Activated CD8-positive, alpha-beta memory T cell treated with anti-CD3 and anti-CD28 coated beads for 48 hours (primary cell): ENCODE measurements at regions not wholly inside any gene's neighbourhood (a gene's known extent, or its start where the extent isn't known, plus 50 kb on each side); places are given as distances from the start of the nearest gene placed in this dataset.
"Not testable (repeated sequence)": the region's sequence is repeated elsewhere in the genome, so short reads cannot be mapped to it uniquely, and the experiment has no call there.

ENCODE experiments used
- DNase-seq, 3 experiments: peaks; one replicate each; pipeline ENCODE4 v3.0.0-alpha.2; 2020; ENCODE audit warnings: low read depth in 2 of 3, low spot score in 2 of 3

DNA sequence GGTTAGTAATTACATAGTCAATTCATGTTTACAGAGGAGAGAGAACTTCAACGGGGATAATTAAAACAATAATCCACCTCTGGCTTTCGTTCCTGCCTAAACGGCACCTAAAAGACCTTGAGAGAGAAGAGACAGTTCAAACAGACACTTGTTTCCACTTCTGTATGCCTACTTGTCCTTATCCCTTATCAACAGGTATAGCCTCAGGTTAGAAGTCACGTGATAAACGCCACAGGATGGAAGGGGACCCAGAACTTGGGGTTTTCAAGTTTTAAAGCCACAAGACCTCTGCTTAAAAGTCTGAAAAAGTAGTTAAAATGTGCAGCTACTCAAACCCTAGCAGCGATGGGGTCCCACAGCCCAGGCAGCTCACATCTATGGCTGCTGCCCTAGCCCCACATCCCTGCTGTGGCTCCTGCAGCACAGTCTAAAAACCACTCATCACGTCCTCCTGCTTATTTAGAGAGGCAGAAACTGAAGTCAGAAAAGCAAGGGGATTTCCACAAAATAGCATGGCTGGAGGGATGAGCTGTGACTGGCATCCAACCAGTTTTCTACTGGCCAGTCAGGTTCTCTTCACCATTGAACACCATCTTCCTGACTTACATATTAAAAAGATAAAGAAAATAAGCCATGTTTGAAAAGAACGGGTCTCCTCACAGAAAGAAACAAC, 51.2 kb upstream of the SEC16B start:
- no peak for DNase-seq

DNA sequence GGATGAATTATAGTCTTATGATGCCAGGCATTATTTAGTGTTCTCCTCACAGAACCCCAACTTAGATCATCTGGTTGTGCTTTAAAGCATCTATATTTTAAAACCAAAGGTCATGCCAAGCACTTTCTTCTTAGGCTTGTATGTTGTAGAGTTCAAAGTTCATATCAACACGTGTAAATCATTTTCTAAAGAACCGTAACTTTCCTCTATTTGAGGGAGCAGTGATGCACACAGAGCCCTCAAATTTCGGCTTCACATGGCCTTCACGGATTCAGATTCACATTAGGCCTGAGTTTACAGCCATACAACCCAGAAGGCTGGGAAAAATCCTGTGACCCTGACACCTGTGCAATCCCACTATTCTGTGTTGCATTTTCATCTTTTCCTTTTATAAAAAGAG, 52.1 kb upstream of the SEC16B start:
- DNase-seq = no peak

DNA sequence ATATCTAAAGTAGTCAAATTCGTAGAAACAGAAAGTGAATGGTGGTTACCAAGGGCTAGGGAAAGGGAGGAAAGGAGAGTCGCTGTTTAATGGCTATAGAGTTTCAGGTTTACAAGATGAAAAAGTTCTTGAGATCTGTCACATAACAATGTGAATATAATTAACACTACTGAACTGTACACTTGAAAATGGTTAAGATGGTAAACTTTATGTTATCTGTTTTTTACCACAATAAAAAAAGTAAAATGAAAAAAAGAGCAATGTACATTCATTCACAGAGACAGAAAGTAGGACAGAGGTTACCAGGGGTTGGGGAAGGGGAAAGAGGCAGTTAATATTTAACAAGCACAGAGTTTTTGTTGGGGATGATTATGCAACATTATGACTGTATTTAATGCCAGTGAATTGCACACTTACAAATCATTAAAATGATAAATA, 53.3 kb upstream of the SEC16B start:
- DNase-seq = no peak

DNA sequence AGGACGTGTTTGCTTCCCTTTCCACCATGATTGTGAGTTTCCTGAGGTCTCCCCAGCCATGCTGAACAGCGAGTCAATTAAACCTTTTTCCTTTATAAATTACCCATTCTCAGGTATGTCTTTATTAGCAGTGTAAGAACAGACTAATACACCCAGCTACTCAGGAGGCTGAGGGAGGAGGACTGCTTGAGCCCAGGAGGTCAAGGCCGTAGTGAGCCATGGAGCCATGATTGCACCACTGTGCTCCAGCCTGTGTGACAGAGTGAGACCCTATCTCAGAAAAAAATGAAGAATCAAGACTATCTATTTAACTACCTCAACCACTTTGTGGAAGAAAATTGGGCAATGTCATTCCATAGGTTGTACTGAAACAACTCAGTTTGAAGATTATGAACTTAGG, 54.6 kb upstream of the SEC16B start:
- DNase-seq = no peak

DNA sequence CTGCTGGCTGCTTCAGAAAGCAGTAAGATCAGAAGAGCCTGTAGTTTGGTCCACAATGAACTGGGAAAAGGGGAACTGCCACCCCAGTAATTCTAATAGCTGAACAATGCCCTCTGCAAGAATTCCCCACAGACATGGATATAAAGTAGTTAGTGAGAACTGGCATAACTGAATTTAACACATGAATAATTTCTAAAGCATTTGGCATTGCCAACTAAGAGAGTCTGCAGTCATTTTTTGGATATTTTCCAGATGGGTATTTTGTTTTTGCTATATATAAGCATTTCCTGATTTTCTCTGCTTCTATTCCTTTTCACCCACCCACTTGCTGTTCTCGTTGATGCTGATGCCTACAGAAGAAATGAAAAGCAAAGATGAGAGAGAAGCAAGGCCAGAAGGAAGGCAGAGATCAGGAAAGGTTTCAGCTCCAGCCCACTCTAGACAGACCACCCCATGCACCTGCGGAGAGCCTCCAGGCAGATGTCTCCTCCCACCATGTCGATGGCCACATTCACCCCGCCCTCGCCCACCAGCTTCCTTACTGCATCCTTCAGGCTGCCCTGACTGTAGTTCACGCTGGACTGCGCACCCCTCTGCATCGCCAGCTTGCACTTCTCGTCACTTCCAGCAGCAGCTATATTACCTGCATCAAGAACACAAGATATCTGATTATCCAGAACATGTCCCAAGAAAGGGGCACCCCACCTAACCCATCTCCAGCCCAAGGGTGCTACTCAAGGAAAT, 55.9 kb upstream of the SEC16B start:
- no peak for DNase-seq

DNA sequence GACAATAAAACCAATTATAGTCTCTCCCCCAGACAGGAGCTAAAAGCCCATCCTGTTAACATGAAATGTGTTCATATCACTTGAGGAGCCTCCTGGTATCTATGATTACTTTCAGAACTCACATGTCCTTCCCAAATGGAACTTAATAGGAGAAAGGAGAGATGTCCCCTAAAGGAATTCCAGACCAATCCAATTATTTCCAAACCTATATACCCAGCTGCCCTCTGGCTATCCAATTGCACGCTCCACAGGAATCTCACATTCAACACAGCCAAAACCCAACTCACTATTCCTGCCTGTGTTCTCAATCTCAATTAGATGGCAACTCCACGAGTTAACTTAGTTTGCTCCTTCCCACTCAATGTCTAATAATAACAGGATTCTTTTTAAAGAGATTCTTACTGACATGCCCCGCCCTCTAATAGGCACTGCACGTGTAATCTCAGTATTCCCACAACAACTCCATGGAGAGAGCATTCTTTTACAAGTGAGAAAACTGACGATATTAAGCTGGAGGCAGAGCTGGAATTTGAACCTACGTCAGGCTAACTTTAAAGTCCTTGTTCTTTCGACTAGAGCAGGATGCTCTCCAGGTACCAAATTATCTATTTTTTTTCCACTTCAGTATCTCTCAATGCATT, 59.1 kb upstream of the SEC16B start:
- DNase-seq = no peak

DNA sequence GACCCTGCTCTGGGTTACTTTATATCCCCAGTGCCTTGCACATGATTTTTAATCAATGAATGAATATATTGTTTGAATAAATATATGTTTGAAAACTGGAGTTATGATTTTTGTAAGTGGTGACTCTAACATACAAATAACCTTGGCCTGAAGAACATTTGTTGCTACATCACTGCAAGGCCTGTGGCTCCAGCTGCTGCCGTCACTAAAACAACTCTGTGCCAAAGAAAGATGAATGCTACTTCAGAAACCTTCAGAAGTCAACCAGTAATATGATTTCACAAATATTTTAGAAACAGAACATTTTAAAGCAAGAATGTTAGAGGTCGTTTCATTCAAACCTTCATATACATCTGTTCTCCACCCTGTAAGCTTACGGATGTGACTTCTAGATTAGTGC, 60.6 kb upstream of the SEC16B start:
- no peak for DNase-seq

DNA sequence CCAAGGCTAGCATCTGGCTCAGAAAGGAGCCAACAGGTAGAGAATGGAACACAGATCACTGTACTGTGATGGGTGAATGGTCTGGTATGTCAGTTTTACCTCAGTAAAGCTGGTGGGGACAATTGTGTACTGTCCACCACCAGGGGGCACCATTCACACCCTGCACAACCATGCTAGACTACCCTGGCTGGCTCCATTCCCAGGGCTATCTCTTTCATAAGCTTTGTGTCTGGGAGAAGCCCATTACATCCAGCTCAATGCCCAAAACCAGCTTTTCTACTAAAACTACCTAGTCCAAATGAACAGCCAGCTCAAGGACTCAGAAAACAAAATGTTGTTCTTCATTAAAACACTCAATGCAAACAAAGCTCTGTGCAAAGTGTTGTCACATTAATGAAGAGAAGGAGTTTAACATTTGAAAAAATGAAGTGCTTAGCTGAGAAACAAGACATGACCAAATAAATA, 62.0 kb upstream of the RASAL2 start:
- peak in 1 of 3 experiments; percentile 8 for DNase-seq

DNA sequence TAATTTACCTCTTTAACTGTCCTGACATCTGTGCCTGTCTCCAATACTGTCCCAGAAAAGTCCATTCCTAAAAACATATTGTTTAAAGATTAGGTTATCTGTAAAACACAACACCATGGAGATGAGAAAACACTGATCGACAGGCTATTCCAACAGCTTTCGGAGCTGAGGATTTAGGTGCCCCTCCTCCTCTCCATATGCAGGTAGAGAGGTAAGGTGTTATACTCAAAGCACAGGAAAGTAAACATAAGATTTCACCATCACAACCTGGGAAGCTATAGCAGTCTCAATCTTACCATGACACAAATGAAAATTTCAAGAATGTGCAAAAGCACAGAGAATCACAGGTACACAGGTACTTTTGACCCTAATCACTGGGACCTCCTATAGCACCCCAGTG, 60.9 kb upstream of the RASAL2 start:
- no peak for DNase-seq

DNA sequence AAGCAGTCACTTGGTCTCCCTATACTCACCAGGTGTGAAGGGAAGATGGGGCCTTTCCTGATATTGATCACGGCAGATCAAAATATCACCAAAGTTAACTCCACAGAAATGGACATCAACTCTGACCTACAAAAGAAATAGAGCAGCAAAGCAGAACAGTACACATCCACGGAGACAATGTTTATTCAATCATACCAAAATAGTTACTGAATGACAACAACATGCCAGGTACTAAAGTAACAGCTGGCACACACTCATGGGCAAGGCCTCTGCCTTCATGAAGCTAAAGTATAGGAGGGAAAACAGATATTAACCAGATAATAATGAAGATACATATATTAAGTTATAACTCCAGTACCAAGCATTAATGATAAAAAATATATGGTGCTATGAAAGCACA, 59.2 kb upstream of the RASAL2 start:
- no peak for DNase-seq

DNA sequence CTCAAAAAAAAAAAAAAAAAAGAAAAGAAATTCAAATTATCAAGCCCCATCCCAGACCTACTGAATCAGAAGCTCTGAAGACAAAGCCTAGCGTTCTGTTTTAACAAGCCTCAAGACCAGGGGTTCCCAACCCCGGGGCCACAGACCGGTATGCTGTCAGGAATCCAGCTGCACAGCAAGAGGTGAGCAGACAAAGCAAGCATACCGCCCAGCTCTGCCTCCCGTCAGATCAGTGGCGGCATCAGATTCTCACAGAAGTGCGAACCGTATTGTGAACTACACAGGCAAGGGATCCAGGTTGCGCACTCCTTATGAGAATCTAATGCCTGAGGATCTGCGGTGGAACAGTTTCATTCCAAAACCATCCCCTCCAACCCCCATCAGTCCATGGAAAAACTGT, 57.8 kb upstream of the RASAL2 start:
- no peak for DNase-seq

DNA sequence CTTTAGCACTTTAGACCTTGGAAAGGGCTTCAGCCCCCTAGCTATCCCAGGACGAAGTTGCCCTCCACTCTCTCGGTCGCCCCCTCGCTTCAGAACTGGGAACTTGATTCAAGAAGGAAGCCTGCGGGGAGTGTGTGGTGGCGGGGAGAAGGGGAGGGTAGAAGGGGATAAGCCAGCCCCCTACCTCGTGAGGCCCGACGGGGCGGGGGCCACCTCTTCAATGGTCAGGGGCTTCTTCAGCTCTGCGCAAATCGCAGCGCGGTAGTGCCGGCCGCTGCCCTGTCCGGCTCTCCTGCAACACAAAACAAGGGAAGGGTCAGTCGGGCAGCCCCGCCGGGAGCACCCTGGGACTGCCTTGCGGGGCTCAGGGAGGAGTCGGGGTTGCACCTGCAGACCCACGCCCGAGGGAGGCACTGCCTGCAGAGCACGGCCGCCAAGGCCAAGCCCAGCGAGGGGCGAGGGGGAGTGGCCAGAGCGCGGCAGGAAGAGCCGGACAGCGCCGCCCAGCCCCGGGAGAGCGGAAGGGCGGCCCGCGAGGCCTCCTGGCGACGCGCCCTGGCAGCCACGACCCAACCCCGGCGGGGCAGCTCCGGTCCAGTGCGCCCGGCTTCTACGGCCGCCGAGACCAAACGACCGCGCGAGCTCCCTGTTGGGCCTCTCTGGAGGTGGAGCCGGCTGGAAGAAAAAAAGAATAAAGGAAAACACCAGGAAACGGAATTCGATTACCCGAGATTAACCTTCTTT, 56.2 kb upstream of the RASAL2 start:
- DNase-seq = no peak

DNA sequence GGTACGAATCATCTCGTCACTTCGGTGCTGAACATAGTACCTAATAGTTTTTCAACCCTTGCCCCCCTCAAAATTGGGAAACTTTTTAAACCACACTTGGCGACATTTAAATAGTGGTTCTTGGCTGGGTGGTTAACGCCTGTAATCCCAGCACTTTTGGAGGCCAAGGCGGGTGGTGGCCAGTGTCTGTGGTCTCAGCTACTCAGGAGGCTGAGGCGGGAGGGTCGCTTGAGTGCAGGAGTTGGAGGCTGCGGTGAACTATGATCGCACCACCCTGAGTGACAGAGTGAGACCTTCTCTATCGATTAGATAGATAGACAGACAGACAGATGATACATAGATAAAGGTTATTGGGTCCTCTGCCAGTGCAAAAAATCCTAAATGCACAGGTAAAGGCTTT, 55.5 kb upstream of the RASAL2 start:
- no peak for DNase-seq

DNA sequence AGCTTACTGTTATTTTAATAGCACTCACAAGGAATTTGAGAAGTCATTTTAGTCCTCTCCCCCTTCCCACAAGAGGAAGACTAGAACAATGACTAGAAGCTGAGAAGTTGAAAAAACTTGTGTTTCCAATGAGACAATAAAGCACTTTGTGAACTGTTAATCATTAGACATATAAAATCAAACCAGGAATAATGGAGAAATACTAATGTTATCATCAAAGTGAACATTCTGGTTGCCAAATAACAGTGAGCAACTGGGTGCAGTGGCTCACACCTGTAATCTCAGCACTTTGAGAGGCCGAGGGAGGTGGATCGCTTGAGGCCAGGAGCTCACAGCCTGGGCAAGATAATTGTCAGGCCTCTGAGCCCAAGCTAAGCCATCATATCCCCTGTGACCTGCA, 54.0 kb upstream of the RASAL2 start:
- DNase-seq = no peak

DNA sequence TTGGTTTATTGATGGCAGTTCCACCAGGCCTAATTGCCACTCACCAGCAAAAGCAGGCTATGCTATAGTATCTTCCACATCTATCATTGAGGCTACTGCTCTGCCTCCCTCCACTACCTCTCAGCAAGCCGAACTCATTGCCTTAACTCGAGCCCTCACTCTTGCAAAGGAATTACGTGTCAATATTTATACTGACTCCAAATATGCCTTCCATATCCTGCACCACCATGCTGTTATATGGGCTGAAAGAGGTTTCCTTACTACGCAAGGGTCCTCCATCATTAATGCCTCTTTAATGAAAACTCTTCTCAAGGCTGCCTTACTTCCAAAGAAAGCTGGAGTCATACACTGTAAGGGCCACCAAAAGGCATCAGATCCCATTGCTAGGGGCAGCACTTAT, 50.0 kb upstream of the RASAL2 start:
- not testable (repeated sequence) for DNase-seq
